HEK293T (cell line): ENCODE measurements at regions not wholly inside any gene's neighbourhood (a gene's known extent, or its start where the extent isn't known, plus 50 kb on each side); places are given as distances from the start of the nearest gene placed in this dataset.

Experiments used
- BHLHE40 ChIP-seq: fragments of 450-650 bp; IDR thresholded peaks from 2 replicates; pipeline ENCODE4 v1.6.1; 2016; ENCODE audit warnings: mild to moderate bottlenecking, moderate library complexity, borderline replicate concordance
- FOXA1 ChIP-seq: fragments of 450-650 bp; IDR thresholded peaks from 2 replicates; pipeline ENCODE4 v1.6.1; 2016; ENCODE audit warnings: mild to moderate bottlenecking
- FOXM1 ChIP-seq: fragments of 450-650 bp; IDR thresholded peaks from 2 replicates; pipeline ENCODE4 v1.6.1; 2017; ENCODE audit warnings: mild to moderate bottlenecking, borderline replicate concordance
- L3MBTL2 ChIP-seq: fragments of 450-650 bp; conservative IDR thresholded peaks from 2 replicates; pipeline ENCODE4 v1.6.1; 2016; ENCODE audit warnings: mild to moderate bottlenecking
- LEF1 ChIP-seq: fragments of 450-650 bp; IDR thresholded peaks from 2 replicates; pipeline ENCODE4 v1.6.1; 2017; ENCODE audit warnings: mild to moderate bottlenecking, borderline replicate concordance
- SUZ12 ChIP-seq: fragments of 450-650 bp; IDR thresholded peaks from 2 replicates; pipeline ENCODE4 v1.6.1; 2016; ENCODE audit warnings: mild to moderate bottlenecking
- TARDBP ChIP-seq: fragments of 450-650 bp; IDR thresholded peaks from 2 replicates; pipeline ENCODE4 v1.6.1; 2016
- ZNF384 ChIP-seq: fragments of 450-650 bp; IDR thresholded peaks from 2 replicates; pipeline ENCODE4 v1.6.1; 2016

DNA sequence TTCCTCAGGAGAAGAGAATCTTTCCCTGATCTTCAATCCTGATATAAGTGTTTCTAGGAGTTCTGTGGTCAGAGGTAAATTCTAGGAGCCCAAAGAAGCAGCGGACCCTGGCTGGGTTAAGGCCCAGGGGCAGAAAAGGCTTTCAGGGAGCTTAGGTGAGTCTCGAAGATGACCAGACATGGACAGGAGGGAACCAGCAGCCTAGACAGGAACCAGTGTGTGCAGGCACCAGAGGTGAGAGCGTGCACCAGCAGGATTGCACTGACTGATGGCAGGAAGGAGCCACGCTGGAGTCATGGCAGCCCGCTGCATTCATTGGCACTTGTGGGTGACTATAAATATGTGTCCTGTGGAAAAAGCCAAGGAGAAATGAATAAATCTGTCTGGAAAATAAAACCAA is 489.9 kb downstream of the BCL11B start:
- TF ChIP-seq SUZ12 = no peak
- no peak for TF ChIP-seq L3MBTL2
- TF ChIP-seq FOXA1 = no peak
- TF ChIP-seq LEF1 = no peak
- TF ChIP-seq FOXM1 = no peak
- no peak for TF ChIP-seq TARDBP
- TF ChIP-seq BHLHE40 = no peak
- TF ChIP-seq ZNF384 = no peak
